CD14-positive monocyte (primary cell): ENCODE measurements at regions not wholly inside any gene's neighbourhood (a gene's known extent, or its start where the extent isn't known, plus 50 kb on each side); places are given as distances from the start of the nearest gene placed in this dataset.

ENCODE experiments used
- DNase-seq, 3 donors: peaks; one replicate each; pipeline ENCODE4 v3.0.0-alpha.2; 2011 to 2022
- H2AFZ ChIP-seq: 2 replicates; pipeline ENCODE4 v1.6.0; 2012; ENCODE audit warnings: mild to moderate bottlenecking, low read depth, low read length, inconsistent platforms; ENCODE audit not compliant: insufficient read depth, poor library complexity, severe bottlenecking
- H3K27ac ChIP-seq, 2 donors: 1 replicate in 1 of 2; 2 replicates in 1 of 2; pipeline ENCODE4 v1.5.1; 2012 to 2013; ENCODE audit warnings: low read length in 2 of 2, control low read depth in 1 of 2, inconsistent platforms in 1 of 2, low read depth in 1 of 2, mild to moderate bottlenecking in 1 of 2
- H3K27me3 ChIP-seq, 2 donors: one replicate each; pipeline versions ENCODE4 v1.6.0 to v1.6.1; 2011 to 2013; ENCODE audit warnings: low read length in 2 of 2; ENCODE audit not compliant: control insufficient read depth in 2 of 2, insufficient read depth in 2 of 2
- H3K36me3 ChIP-seq, 2 donors: replicated peaks in 1 of 2; 1 replicate in 1 of 2; 2 replicates in 1 of 2; pipeline versions ENCODE4 v1.5.1 to v1.6.1; 2012 to 2013; ENCODE audit warnings: low read length in 2 of 2, control low read depth in 1 of 2, inconsistent platforms in 1 of 2, mild to moderate bottlenecking in 1 of 2; ENCODE audit not compliant: insufficient read depth in 2 of 2, control insufficient read depth in 1 of 2
- H3K4me1 ChIP-seq, 2 donors: 1 replicate in 1 of 2; 2 replicates in 1 of 2; pipeline versions ENCODE4 v1.5.1 to v1.6.1; 2012 to 2013; ENCODE audit warnings: low read length in 2 of 2, control low read depth in 1 of 2, inconsistent platforms in 1 of 2, mild to moderate bottlenecking in 1 of 2, moderate library complexity in 1 of 2; ENCODE audit not compliant: insufficient read depth in 2 of 2, control insufficient read depth in 1 of 2
- H3K4me2 ChIP-seq: replicated peaks from 2 replicates; pipeline ENCODE3; 2012; ENCODE audit warnings: low read length, moderate library complexity, mild to moderate bottlenecking; ENCODE audit not compliant: poor library complexity, severe bottlenecking; ENCODE audit errors: extremely low read depth
- H3K4me3 ChIP-seq, 3 experiments: fragments of 200-600 bp in 1 of 3; sonication (generic) in 1 of 3; replicated peaks in 1 of 3; 1 replicate in 2 of 3; 2 replicates in 1 of 3; pipeline ENCODE4 v1.5.1; 2011 to 2013; ENCODE audit warnings: low read length in 3 of 3, mild to moderate bottlenecking in 3 of 3, control low read depth in 2 of 3, low read depth in 2 of 3, inconsistent platforms in 1 of 3, moderate library complexity in 1 of 3
- H3K79me2 ChIP-seq: 2 replicates; pipeline ENCODE4 v1.6.0; 2012; ENCODE audit warnings: mild to moderate bottlenecking, control low read depth, inconsistent platforms, low read length, moderate library complexity; ENCODE audit not compliant: insufficient read depth
- H3K9ac ChIP-seq: 2 replicates; pipeline ENCODE4 v1.6.0; 2017; ENCODE audit warnings: low read length, mild to moderate bottlenecking; ENCODE audit not compliant: insufficient read depth, poor library complexity, severe bottlenecking
- H3K9me3 ChIP-seq, 2 donors: replicated peaks in 1 of 2; 1 replicate in 1 of 2; 2 replicates in 1 of 2; pipeline versions ENCODE4 v1.5.1 to v1.6.1; 2012 to 2013; ENCODE audit warnings: low read length in 2 of 2, control low read depth in 1 of 2; ENCODE audit not compliant: control insufficient read depth in 1 of 2, insufficient read depth in 1 of 2
- H4K20me1 ChIP-seq: 2 replicates; pipeline ENCODE4 v1.6.0; 2012; ENCODE audit warnings: mild to moderate bottlenecking, low read length, control low read depth, moderate library complexity; ENCODE audit not compliant: insufficient read depth
- H3K27ac Mint-ChIP-seq, 7 donors: one replicate each; pipeline ENCODE4 v1.8.0; 2020; ENCODE audit warnings: mild to moderate bottlenecking in 7 of 7, mixed read lengths in 7 of 7, moderate library complexity in 6 of 7, inconsistent platforms in 2 of 7
- H3K27me3 Mint-ChIP-seq, 3 donors: one replicate each; pipeline ENCODE4 v1.8.0; 2021 to 2022; ENCODE audit warnings: low read depth in 3 of 3, mild to moderate bottlenecking in 3 of 3, mixed read lengths in 3 of 3, moderate library complexity in 3 of 3, inconsistent platforms in 1 of 3
- H3K36me3 Mint-ChIP-seq, 2 donors: one replicate each; pipeline ENCODE4 v1.8.0; 2020; ENCODE audit warnings: mixed read lengths in 2 of 2, inconsistent platforms in 1 of 2, mild to moderate bottlenecking in 1 of 2
- H3K4me1 Mint-ChIP-seq: one replicate; pipeline ENCODE4 v1.8.0; 2020; ENCODE audit warnings: mild to moderate bottlenecking, mixed read lengths
- H3K4me3 Mint-ChIP-seq, 2 donors: one replicate each; pipeline ENCODE4 v1.8.0; 2020; ENCODE audit warnings: mild to moderate bottlenecking in 2 of 2, mixed read lengths in 2 of 2, moderate library complexity in 1 of 2
- H3K9me3 Mint-ChIP-seq, 7 donors: one replicate each; pipeline ENCODE4 v1.8.0; 2020 to 2022; ENCODE audit warnings: mixed read lengths in 7 of 7, mild to moderate bottlenecking in 6 of 7, moderate library complexity in 6 of 7, inconsistent platforms in 2 of 7
- WGBS: methylation state at CpG from one replicate; pipeline ENCODE4 v1.1.5; 2013; ENCODE audit warnings: missing lambda C conversion rate; ENCODE audit not compliant: insufficient coverage; 5-methylcytosine and 5-hydroxymethylcytosine counted together
- intact Hi-C, 2 donors: fragments of 100-400 bp; cut with micrococcal nuclease; formaldehyde crosslinking; loops; one replicate each; pipeline versions ENCODE4 v1.15.0 to v1.15.1; 2023
- TF ChIP-seq, protein P1 (sequence below): fragments of 200-600 bp; IDR thresholded peaks from one replicate; pipeline ENCODE4 v1.8.0; 2022; ENCODE audit warnings: antibody characterized with exemption, mild to moderate bottlenecking

DNA sequence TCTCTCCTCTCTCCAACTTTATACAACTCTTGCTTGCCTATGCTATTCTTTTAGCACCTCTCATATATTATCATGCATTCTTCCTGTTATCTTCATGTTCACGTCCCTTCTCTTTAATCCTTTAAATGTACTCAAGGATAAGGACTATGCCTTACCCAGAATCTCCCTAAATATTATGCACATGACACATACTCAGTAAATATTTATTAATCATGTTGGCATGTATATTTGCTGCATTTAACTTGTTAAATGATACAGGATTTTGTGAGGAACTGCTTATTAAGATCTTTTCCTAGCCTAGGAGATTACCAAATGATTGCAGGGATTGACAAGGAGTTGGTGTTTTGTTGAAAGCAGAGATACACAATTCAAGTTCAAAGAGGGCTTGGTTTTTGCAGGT is 109.4 kb downstream of the RGS2 start:
- no peaks in the 10 kb centered on the region for H3K36me3 ChIP-seq
- no peak overlapping the region for H2AFZ ChIP-seq
- H3K79me2 ChIP-seq = no peaks in the 10 kb centered on the region
- peaks cover 0 to 4% (median 3%) of the 10 kb centered on the region in 3 donors for H3K27me3 Mint-ChIP-seq
- no peaks in the 10 kb centered on the region for H4K20me1 ChIP-seq
- H3K27ac ChIP-seq = no peak overlapping the region
- no peak overlapping the region for H3K9ac ChIP-seq
- H3K9me3 ChIP-seq = no peaks in the 10 kb centered on the region
- peaks cover 11% of the 10 kb centered on the region for H3K4me1 Mint-ChIP-seq
- no CpG with 5 or more reads among the region's 1 CpG for WGBS
- no peak overlapping the region for H3K4me3 ChIP-seq
- H3K27me3 ChIP-seq = no peaks in the 10 kb centered on the region
- no peaks in the 10 kb centered on the region for H3K9me3 Mint-ChIP-seq
- TF ChIP-seq, protein P1, sequence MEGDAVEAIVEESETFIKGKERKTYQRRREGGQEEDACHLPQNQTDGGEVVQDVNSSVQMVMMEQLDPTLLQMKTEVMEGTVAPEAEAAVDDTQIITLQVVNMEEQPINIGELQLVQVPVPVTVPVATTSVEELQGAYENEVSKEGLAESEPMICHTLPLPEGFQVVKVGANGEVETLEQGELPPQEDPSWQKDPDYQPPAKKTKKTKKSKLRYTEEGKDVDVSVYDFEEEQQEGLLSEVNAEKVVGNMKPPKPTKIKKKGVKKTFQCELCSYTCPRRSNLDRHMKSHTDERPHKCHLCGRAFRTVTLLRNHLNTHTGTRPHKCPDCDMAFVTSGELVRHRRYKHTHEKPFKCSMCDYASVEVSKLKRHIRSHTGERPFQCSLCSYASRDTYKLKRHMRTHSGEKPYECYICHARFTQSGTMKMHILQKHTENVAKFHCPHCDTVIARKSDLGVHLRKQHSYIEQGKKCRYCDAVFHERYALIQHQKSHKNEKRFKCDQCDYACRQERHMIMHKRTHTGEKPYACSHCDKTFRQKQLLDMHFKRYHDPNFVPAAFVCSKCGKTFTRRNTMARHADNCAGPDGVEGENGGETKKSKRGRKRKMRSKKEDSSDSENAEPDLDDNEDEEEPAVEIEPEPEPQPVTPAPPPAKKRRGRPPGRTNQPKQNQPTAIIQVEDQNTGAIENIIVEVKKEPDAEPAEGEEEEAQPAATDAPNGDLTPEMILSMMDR = no peak
- intact Hi-C loops = no loop called here
- no peak overlapping the region for H3K27ac Mint-ChIP-seq
- no peak for DNase-seq
- no peaks in the 10 kb centered on the region for H3K4me1 ChIP-seq
- H3K4me2 ChIP-seq = no peak overlapping the region
- no peaks in the 10 kb centered on the region for H3K36me3 Mint-ChIP-seq
- no peak overlapping the region for H3K4me3 Mint-ChIP-seq

DNA sequence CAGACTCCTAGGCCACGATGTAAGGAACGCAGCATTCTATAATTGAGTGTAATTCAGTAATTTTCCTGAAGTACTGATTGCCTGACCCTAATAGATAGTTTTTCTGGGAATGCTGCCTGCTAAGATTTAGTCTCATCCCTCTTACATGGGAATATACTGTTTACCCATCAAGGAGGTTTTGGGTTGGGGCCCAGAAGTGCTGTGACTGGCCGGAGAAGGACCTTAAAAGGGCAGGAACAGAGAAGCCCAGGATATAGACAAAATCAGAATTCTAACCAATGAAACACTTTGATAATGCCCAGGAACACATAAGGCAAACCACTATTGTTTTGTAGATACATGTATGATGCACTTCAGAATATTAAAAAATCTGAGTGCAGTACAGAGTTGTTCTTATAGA is 111.6 kb downstream of the RGS2 start:
- no CpG with 5 or more reads among the region's 3 CpGs for WGBS
- Histone ChIP-seq H3K27me3 (no peaks in the 10 kb centered on the region), H3K4me1 (no peaks in the 10 kb centered on the region), H3K9ac (no peak overlapping the region), H3K9me3 (no peaks in the 10 kb centered on the region), H2AFZ (no peak overlapping the region), H3K4me3 (no peak overlapping the region), H3K27ac (no peak overlapping the region), H3K79me2 (no peaks in the 10 kb centered on the region), H4K20me1 (no peaks in the 10 kb centered on the region), H3K36me3 (no peaks in the 10 kb centered on the region), H3K4me2 (no peak overlapping the region)
- peaks cover 2 to 4% (median 4%) of the 10 kb centered on the region in 3 donors for H3K27me3 Mint-ChIP-seq
- no peak overlapping the region for H3K4me3 Mint-ChIP-seq
- TF ChIP-seq, protein P1 = no peak
- no peak overlapping the region for H3K27ac Mint-ChIP-seq
- no peak for DNase-seq
- H3K9me3 Mint-ChIP-seq = no peaks in the 10 kb centered on the region
- H3K36me3 Mint-ChIP-seq = no peaks in the 10 kb centered on the region
- intact Hi-C loops = no loop called here
- peaks cover 9% of the 10 kb centered on the region for H3K4me1 Mint-ChIP-seq
